ENCODE measurements at regions not wholly inside any gene's neighbourhood (a gene's known extent, or its start where the extent isn't known, plus 50 kb on each side); places are given as distances from the start of the nearest gene placed in this dataset.

GRCh38 chr12:97835541-97835940, 372.9 kb downstream of the RMST start:
- Histone ChIP-seq H4K20me1 (replicated peaks; ENCODE audit: control insufficient read depth, insufficient read depth, low read length) (no peaks in the 10 kb centered on the region), H3K4me2 (ENCODE audit: insufficient read depth, low read length) (no peak overlapping the region), H3K9me3 (replicated peaks; ENCODE audit: control insufficient read depth, insufficient read depth, low read depth, low read length) (no peaks in the 10 kb centered on the region), H3K27me3 (ENCODE audit: control insufficient read depth in 2 of 2, insufficient read depth in 2 of 2, low read length in 2 of 2) (no peaks in the 10 kb centered on the region), H2AFZ (ENCODE audit: low read depth, low read length) (no peak overlapping the region), H3K9me1 (ENCODE audit: control insufficient read depth, insufficient read depth, low read length) (no peaks in the 10 kb centered on the region), H3K36me3 (ENCODE audit: control insufficient read depth, insufficient read depth, low read length) (no peaks in the 10 kb centered on the region), H3K4me1 (replicated peaks in 1 of 2; ENCODE audit: control insufficient read depth in 2 of 2, insufficient read depth in 2 of 2, low read length in 2 of 2) (no peaks in the 10 kb centered on the region), H3K9ac (ENCODE audit: insufficient read depth in 1 of 2, low read depth in 2 of 2, low read length in 2 of 2) (no peak overlapping the region), H3K79me2 (ENCODE audit: control insufficient read depth, insufficient read depth, low read length) (no peaks in the 10 kb centered on the region), H3K4me3 (no peak overlapping the region), H3K27ac (ENCODE audit: extremely low read depth, low read depth, low read length) (no peak overlapping the region)
- BruUV-seq (replicated peaks), result no TSS peak
- intact Hi-C loops (cut with micrococcal nuclease), result no loop called here
- TF ChIP-seq HMG20A (CRISPR knock-in tag; conservative IDR thresholded peaks at IDR 0.05) (no peak), XRCC5 (IDR thresholded peaks at IDR 0.05; ENCODE audit: low read depth, low read length) (no peak), POLR3G (IDR thresholded peaks at IDR 0.05; ENCODE audit: extremely low read depth, insufficient read length, insufficient replicate concordance) (no peak), SIX5 (IDR thresholded peaks at IDR 0.05; ENCODE audit: borderline replicate concordance in 1 of 2, insufficient read depth in 1 of 2, low read depth in 1 of 2, low read length in 2 of 2) (no peak), ZC3H11A (IDR thresholded peaks at IDR 0.05; ENCODE audit: low read depth, low read length) (no peak), HOMEZ (CRISPR knock-in tag; IDR thresholded peaks at IDR 0.05) (no peak), ZBTB33 (CRISPR knock-in tag; IDR thresholded peaks at IDR 0.05) (no peak), TCF3 (CRISPR knock-in tag; IDR thresholded peaks at IDR 0.05) (no peak), TSC22D4 (tag; IDR thresholded peaks at IDR 0.05) (no peak)
- TF ChIP-seq, protein P1, sequence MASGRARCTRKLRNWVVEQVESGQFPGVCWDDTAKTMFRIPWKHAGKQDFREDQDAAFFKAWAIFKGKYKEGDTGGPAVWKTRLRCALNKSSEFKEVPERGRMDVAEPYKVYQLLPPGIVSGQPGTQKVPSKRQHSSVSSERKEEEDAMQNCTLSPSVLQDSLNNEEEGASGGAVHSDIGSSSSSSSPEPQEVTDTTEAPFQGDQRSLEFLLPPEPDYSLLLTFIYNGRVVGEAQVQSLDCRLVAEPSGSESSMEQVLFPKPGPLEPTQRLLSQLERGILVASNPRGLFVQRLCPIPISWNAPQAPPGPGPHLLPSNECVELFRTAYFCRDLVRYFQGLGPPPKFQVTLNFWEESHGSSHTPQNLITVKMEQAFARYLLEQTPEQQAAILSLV (tag; IDR thresholded peaks at IDR 0.05), result no peak
- TF ChIP-seq, protein P2, sequence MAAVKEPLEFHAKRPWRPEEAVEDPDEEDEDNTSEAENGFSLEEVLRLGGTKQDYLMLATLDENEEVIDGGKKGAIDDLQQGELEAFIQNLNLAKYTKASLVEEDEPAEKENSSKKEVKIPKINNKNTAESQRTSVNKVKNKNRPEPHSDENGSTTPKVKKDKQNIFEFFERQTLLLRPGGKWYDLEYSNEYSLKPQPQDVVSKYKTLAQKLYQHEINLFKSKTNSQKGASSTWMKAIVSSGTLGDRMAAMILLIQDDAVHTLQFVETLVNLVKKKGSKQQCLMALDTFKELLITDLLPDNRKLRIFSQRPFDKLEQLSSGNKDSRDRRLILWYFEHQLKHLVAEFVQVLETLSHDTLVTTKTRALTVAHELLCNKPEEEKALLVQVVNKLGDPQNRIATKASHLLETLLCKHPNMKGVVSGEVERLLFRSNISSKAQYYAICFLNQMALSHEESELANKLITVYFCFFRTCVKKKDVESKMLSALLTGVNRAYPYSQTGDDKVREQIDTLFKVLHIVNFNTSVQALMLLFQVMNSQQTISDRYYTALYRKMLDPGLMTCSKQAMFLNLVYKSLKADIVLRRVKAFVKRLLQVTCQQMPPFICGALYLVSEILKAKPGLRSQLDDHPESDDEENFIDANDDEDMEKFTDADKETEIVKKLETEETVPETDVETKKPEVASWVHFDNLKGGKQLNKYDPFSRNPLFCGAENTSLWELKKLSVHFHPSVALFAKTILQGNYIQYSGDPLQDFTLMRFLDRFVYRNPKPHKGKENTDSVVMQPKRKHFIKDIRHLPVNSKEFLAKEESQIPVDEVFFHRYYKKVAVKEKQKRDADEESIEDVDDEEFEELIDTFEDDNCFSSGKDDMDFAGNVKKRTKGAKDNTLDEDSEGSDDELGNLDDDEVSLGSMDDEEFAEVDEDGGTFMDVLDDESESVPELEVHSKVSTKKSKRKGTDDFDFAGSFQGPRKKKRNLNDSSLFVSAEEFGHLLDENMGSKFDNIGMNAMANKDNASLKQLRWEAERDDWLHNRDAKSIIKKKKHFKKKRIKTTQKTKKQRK (IDR thresholded peaks at IDR 0.05; ENCODE audit: borderline replicate concordance, low read depth, low read length), result no peak
- ATAC-seq (no peak), DNase-seq (ENCODE audit: extremely low read depth in 1 of 4, low spot score in 3 of 4) (no peak), FAIRE-seq (no peak)
- in situ Hi-C loops (cut with MboI), result no loop called here
- POLR2A ChIA-PET, result no interaction called here
- CTCF ChIA-PET (ENCODE audit: low intra/inter-chr PET ratio), result no interaction called here
- WGBS (ENCODE audit: insufficient coverage, low coverage, missing lambda C conversion rate), result 0% methylated on average over 4 of the region's 4 CpGs

Measured in K562 (cell line).